K562 (cell line): ENCODE measurements at regions not wholly inside any gene's neighbourhood (a gene's known extent, or its start where the extent isn't known, plus 50 kb on each side); places are given as distances from the start of the nearest gene placed in this dataset.

Source experiments
- ATAC-seq: fragments of 200-7000 bp; cut with Tn5 transposase; 3 replicates; pipeline ENCODE4 v1.9.1; 2020; ENCODE audit warnings: moderate library complexity
- BruUV-seq: library from RNA; stranded (reverse); fragments of 400-500 nt; replicated peaks from 2 replicates; lab custom pipeline; 2021; lab: Mats Ljungman, UMichigan
- CTCF ChIA-PET: fragments of 300-600 bp; formaldehyde crosslinking; extraction: SDS; loops from one replicate; lab custom pipeline; 2021; ENCODE audit warnings: low intra/inter-chr PET ratio; lab: Yijun Ruan, JAX
- POLR2A ChIA-PET: fragments of 300-600, 350-650 bp; sonication (Branson Sonifier 250); formaldehyde crosslinking; extraction: SDS; loops from one replicate; lab custom pipeline; 2021; ENCODE audit warnings: antibody characterized with exemption, inconsistent platforms; lab: Yijun Ruan, JAX
- DNase-seq, 4 experiments: peaks; one replicate each; pipeline versions ENCODE4 v3.0.0 to v3.0.0-alpha.2; 2011 to 2018; ENCODE audit warnings: low spot score in 3 of 4, mixed read lengths in 3 of 4; ENCODE audit errors: extremely low read depth in 1 of 4
- FAIRE-seq: peaks from 2 replicates; lab custom pipeline; 2011; peaks lifted over from hg19 to GRCh38; lab: Jason Lieb, UNC
- H2AFZ ChIP-seq: 2 replicates; pipeline ENCODE4 v1.6.0; 2011; ENCODE audit warnings: low read depth, low read length, control low read depth, inconsistent platforms
- H3K27ac ChIP-seq: fragments of 200-600 bp; 3 replicates; pipeline ENCODE4 v1.8.0; 2011; ENCODE audit warnings: low read depth, mild to moderate bottlenecking, control low read depth, inconsistent platforms, low read length, moderate library complexity, mixed read lengths; ENCODE audit errors: extremely low read depth
- H3K27me3 ChIP-seq, 2 experiments: fragments of 300-600 bp in 1 of 2; 2 replicates in 1 of 2; 3 replicates in 1 of 2; pipeline versions ENCODE4 v1.6.0 to v1.8.0; 2011; ENCODE audit warnings: inconsistent platforms in 2 of 2, low read length in 2 of 2, mild to moderate bottlenecking in 1 of 2, mixed read lengths in 1 of 2, moderate library complexity in 1 of 2; ENCODE audit not compliant: control insufficient read depth in 2 of 2, insufficient read depth in 2 of 2
- H3K36me3 ChIP-seq: fragments of 300-600 bp; 3 replicates; pipeline ENCODE4 v1.8.0; 2011; ENCODE audit warnings: mild to moderate bottlenecking, low read length, inconsistent platforms; ENCODE audit not compliant: control insufficient read depth, insufficient read depth
- H3K4me1 ChIP-seq, 2 experiments: fragments of 200-600 bp in 1 of 2; replicated peaks in 1 of 2; 2 replicates in 1 of 2; 3 replicates in 1 of 2; pipeline versions ENCODE4 v1.5.1 to v1.8.0; 2011; ENCODE audit warnings: inconsistent platforms in 2 of 2, low read length in 2 of 2, mild to moderate bottlenecking in 1 of 2, mixed read lengths in 1 of 2, moderate library complexity in 1 of 2; ENCODE audit not compliant: control insufficient read depth in 2 of 2, insufficient read depth in 2 of 2
- H3K4me2 ChIP-seq: 2 replicates; pipeline ENCODE4 v1.6.1; 2011; ENCODE audit warnings: low read length, control low read depth, inconsistent platforms, mixed read lengths; ENCODE audit not compliant: insufficient read depth
- H3K4me3 ChIP-seq: fragments of 200-600 bp; sonication (generic), shearing (Covaris generic); 2 replicates; pipeline ENCODE4 v1.5.1; 2016; ENCODE audit warnings: control low read depth, inconsistent platforms
- H3K79me2 ChIP-seq: fragments of 200-600 bp; 3 replicates; pipeline ENCODE4 v1.8.0; 2011; ENCODE audit warnings: low read length, inconsistent platforms; ENCODE audit not compliant: control insufficient read depth, insufficient read depth
- H3K9ac ChIP-seq, 2 experiments: 2 replicates each; pipeline versions ENCODE4 v1.6.0 to v1.6.1; 2011; ENCODE audit warnings: low read depth in 2 of 2, low read length in 2 of 2, control low read depth in 1 of 2, inconsistent platforms in 1 of 2, mild to moderate bottlenecking in 1 of 2, mixed read lengths in 1 of 2; ENCODE audit not compliant: insufficient read depth in 1 of 2
- H3K9me1 ChIP-seq: one replicate; pipeline ENCODE4 v1.6.0; 2011; ENCODE audit warnings: inconsistent platforms, mild to moderate bottlenecking, low read length, moderate library complexity; ENCODE audit not compliant: control insufficient read depth, insufficient read depth
- H3K9me3 ChIP-seq: replicated peaks from 2 replicates; pipeline ENCODE4 v1.5.1; 2011; ENCODE audit warnings: low read depth, low read length, inconsistent platforms; ENCODE audit not compliant: control insufficient read depth, insufficient read depth
- H4K20me1 ChIP-seq: replicated peaks from 2 replicates; pipeline ENCODE4 v1.6.1; 2011; ENCODE audit warnings: low read length, inconsistent platforms, mixed read lengths; ENCODE audit not compliant: control insufficient read depth, insufficient read depth
- BMI1 ChIP-seq: fragments of 150-350 bp; IDR thresholded peaks from 2 replicates; pipeline ENCODE4 v1.6.1; 2014; ENCODE audit warnings: low read length
- DACH1 ChIP-seq: fragments of 450-650 bp; IDR thresholded peaks from 2 replicates; pipeline ENCODE4 v1.6.1; 2018; ENCODE audit not compliant: partially characterized antibody
- DIDO1 ChIP-seq: fragments of 450-650 bp; IDR thresholded peaks from 2 replicates; pipeline ENCODE4 v1.6.1; 2016; ENCODE audit warnings: low read depth, missing biosample characterization, missing genetic modification characterization
- HDGF ChIP-seq: fragments of 450-650 bp; IDR thresholded peaks from 2 replicates; pipeline ENCODE4 v1.6.1; 2016
- NR1H2 ChIP-seq: sonication (generic); formaldehyde crosslinking; IDR thresholded peaks from 2 replicates; pipeline ENCODE4 v1.4.0; 2020; ENCODE audit warnings: mild to moderate bottlenecking, missing genetic modification reagents
- PURB ChIP-seq: sonication (generic); formaldehyde crosslinking; IDR thresholded peaks from 2 replicates; pipeline ENCODE4 v1.9.0; 2021; ENCODE audit warnings: low read depth, mild to moderate bottlenecking, missing genetic modification reagents
- RAD21 ChIP-seq, 2 experiments: fragments of 250-450 bp in 1 of 2; fragments of 450-650 bp in 1 of 2; sonication (Bioruptor Pico) in 1 of 2; formaldehyde crosslinking in 1 of 2; IDR thresholded peaks in 1 of 2; conservative IDR thresholded peaks in 1 of 2; 2 replicates each; pipeline versions ENCODE4 v1.4.0 to v1.8.0; 2020 to 2022; ENCODE audit warnings: mild to moderate bottlenecking in 2 of 2, moderate library complexity in 1 of 2
- SMARCE1 ChIP-seq: fragments of 450-650 bp; IDR thresholded peaks from 2 replicates; pipeline ENCODE4 v1.7.1; 2016; ENCODE audit warnings: mild to moderate bottlenecking
- TAL1 ChIP-seq: fragments of 450-650 bp; IDR thresholded peaks from 2 replicates; pipeline ENCODE4 v1.6.1; 2016; ENCODE audit warnings: mild to moderate bottlenecking
- TBP ChIP-seq: optimal IDR thresholded peaks from 2 replicates; pipeline ENCODE3; 2011; ENCODE audit warnings: low read depth, low read length, improper control_type of control experiment
- TRIM24 ChIP-seq, 2 experiments: fragments of 450-650 bp; IDR thresholded peaks; 2 replicates each; pipeline ENCODE4 v1.6.1; 2016
- ZNF133 ChIP-seq: fragments of 250-450 bp; sonication (Bioruptor Pico); IDR thresholded peaks from 2 replicates; pipeline ENCODE4 v1.4.0; 2020; ENCODE audit warnings: mild to moderate bottlenecking
- ZNF277 ChIP-seq: fragments of 250-450 bp; sonication (Bioruptor Pico); IDR thresholded peaks from 2 replicates; pipeline ENCODE4 v1.8.0; 2022; ENCODE audit warnings: inconsistent platforms, mild to moderate bottlenecking, moderate library complexity, borderline replicate concordance
- ZNF830 ChIP-seq: fragments of 250-450 bp; sonication (Bioruptor Pico); IDR thresholded peaks from 2 replicates; pipeline ENCODE4 v1.5.0; 2021; ENCODE audit warnings: mild to moderate bottlenecking
- WGBS: fragments of 100-300 bp; shearing (Covaris generic); methylation state at CpG from one replicate; pipeline ENCODE4 v1.1.6; 2016; ENCODE audit warnings: low coverage, mixed read lengths; ENCODE audit not compliant: insufficient coverage; ENCODE audit errors: missing lambda C conversion rate; 5-methylcytosine and 5-hydroxymethylcytosine counted together
- in situ Hi-C: fragments of 300-500 bp; cut with MboI; formaldehyde crosslinking; loops from 4 replicates; pipeline ENCODE4 v1.15.0; 2018; ENCODE audit warnings: inconsistent platforms, mixed read lengths
- intact Hi-C: fragments of 100-400 bp; cut with micrococcal nuclease; formaldehyde crosslinking; loops from 2 replicates; pipeline ENCODE4 v1.14.2; 2022
- TF ChIP-seq, protein P1 (sequence below): fragments of 450-650 bp; IDR thresholded peaks from 2 replicates; pipeline ENCODE4 v1.6.1; 2016; ENCODE audit warnings: antibody characterized with exemption
- TF ChIP-seq, protein P2 (sequence below), 2 experiments: fragments of 200-800 bp in 1 of 2; sonication (Bioruptor generic) in 1 of 2; sonication (generic) in 1 of 2; formaldehyde crosslinking in 1 of 2; IDR thresholded peaks in 1 of 2; conservative IDR thresholded peaks in 1 of 2; 2 replicates each; pipeline versions ENCODE4 v1.5.0 to v1.6.1; 2016 to 2020; ENCODE audit warnings: missing compliant biosample characterization in 1 of 2, missing genetic modification characterization in 1 of 2, missing genetic modification reagents in 1 of 2
- TF ChIP-seq, protein P3 (sequence below): fragments of 450-650 bp; IDR thresholded peaks from 2 replicates; pipeline ENCODE4 v1.6.1; 2014; ENCODE audit warnings: low read depth, mild to moderate bottlenecking, moderate library complexity, borderline replicate concordance

DNA sequence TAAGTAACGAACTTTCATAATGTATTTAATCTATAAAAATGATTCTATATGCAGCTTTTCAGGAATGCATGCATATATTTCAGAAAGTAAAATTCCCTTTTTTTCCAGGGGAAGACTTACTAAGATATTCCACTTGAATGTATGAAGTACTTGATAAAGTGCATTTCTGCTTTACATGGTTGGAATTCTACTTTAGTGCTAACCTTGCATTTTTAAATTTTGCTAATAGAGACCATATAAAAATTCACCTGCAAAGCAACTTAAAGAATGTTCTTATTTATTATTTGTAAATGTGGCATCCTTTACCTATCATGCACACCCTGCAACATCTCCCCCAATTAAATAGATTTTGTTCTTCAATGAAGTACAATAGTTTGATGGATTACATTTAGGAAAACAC, 392.8 kb downstream of the KCNJ2 start:
- no peak for DNase-seq
- TF ChIP-seq ZNF277 (CRISPR knock-in tag): no peak
- no peak for TF ChIP-seq RAD21 (CRISPR knock-in tag; conservative IDR thresholded peaks at IDR 0.05 in 1 of 2, IDR thresholded peaks at IDR 0.05 in 1 of 2)
- TF ChIP-seq PURB (CRISPR knock-in tag): no peak
- TF ChIP-seq, protein P1, sequence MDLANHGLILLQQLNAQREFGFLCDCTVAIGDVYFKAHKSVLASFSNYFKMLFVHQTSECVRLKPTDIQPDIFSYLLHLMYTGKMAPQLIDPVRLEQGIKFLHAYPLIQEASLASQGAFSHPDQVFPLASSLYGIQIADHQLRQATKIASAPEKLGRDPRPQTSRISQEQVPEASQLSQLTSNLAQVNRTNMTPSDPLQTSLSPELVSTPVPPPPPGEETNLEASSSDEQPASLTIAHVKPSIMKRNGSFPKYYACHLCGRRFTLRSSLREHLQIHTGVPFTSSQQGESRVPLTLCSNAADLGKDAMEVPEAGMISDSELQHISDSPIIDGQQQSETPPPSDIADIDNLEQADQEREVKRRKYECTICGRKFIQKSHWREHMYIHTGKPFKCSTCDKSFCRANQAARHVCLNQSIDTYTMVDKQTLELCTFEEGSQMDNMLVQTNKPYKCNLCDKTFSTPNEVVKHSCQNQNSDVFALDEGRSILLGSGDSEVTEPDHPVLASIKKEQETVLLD: no peak
- TF ChIP-seq ZNF830 (CRISPR knock-in tag): no peak
- no peak for TF ChIP-seq HDGF
- no peak for TF ChIP-seq TBP
- TF ChIP-seq, protein P2, sequence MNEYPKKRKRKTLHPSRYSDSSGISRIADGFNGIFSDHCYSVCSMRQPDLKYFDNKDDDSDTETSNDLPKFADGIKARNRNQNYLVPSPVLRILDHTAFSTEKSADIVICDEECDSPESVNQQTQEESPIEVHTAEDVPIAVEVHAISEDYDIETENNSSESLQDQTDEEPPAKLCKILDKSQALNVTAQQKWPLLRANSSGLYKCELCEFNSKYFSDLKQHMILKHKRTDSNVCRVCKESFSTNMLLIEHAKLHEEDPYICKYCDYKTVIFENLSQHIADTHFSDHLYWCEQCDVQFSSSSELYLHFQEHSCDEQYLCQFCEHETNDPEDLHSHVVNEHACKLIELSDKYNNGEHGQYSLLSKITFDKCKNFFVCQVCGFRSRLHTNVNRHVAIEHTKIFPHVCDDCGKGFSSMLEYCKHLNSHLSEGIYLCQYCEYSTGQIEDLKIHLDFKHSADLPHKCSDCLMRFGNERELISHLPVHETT (CRISPR knock-in tag; conservative IDR thresholded peaks at IDR 0.05 in 1 of 2, IDR thresholded peaks at IDR 0.05 in 1 of 2): no peak
- no peak for TF ChIP-seq SMARCE1
- no peak for TF ChIP-seq BMI1
- TF ChIP-seq DIDO1 (tag): no peak
- TF ChIP-seq ZNF133 (CRISPR knock-in tag): no peak
- TF ChIP-seq TAL1: no peak
- no peak for TF ChIP-seq TRIM24 (IDR thresholded peaks at IDR 0.05)
- TF ChIP-seq DACH1: no peak
- TF ChIP-seq NR1H2 (CRISPR knock-in tag): no peak
- TF ChIP-seq, protein P3, sequence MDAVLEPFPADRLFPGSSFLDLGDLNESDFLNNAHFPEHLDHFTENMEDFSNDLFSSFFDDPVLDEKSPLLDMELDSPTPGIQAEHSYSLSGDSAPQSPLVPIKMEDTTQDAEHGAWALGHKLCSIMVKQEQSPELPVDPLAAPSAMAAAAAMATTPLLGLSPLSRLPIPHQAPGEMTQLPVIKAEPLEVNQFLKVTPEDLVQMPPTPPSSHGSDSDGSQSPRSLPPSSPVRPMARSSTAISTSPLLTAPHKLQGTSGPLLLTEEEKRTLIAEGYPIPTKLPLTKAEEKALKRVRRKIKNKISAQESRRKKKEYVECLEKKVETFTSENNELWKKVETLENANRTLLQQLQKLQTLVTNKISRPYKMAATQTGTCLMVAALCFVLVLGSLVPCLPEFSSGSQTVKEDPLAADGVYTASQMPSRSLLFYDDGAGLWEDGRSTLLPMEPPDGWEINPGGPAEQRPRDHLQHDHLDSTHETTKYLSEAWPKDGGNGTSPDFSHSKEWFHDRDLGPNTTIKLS: no peak
- no peaks in the 10 kb centered on the region for H3K36me3 ChIP-seq
- H4K20me1 ChIP-seq: no peaks in the 10 kb centered on the region
- BruUV-seq: no TSS peak
- no peak for ATAC-seq
- POLR2A ChIA-PET: no interaction called here
- H3K9ac ChIP-seq: no peak overlapping the region
- intact Hi-C loops: no loop called here
- in situ Hi-C loops: no loop called here
- no peak overlapping the region for H3K27ac ChIP-seq
- CTCF ChIA-PET: no interaction called here
- H3K4me1 ChIP-seq: no peaks in the 10 kb centered on the region
- H3K4me3 ChIP-seq: no peak overlapping the region
- H3K27me3 ChIP-seq: no peaks in the 10 kb centered on the region
- no peaks in the 10 kb centered on the region for H3K9me1 ChIP-seq
- WGBS: 0% methylated on average over 1 of the region's 1 CpG
- no peaks in the 10 kb centered on the region for H3K79me2 ChIP-seq
- no peak overlapping the region for H3K4me2 ChIP-seq
- no peak for FAIRE-seq
- H2AFZ ChIP-seq: no peak overlapping the region
- peaks cover 1% of the 10 kb centered on the region for H3K9me3 ChIP-seq
